H1 (cell line): ENCODE measurements at regions not wholly inside any gene's neighbourhood (a gene's known extent, or its start where the extent isn't known, plus 50 kb on each side); places are given as distances from the start of the nearest gene placed in this dataset.

Experiments
- EZH2 ChIP-seq: fragments of 200-600 bp; sonication (generic); IDR thresholded peaks from 2 replicates; pipeline ENCODE4 v1.7.1; 2012; ENCODE audit warnings: low read depth, mild to moderate bottlenecking, moderate library complexity, low read length, inconsistent platforms; ENCODE audit not compliant: severe bottlenecking
- NANOG ChIP-seq: IDR thresholded peaks from 2 replicates; pipeline ENCODE4 v1.6.1; 2011; ENCODE audit warnings: low read length, low read depth, mild to moderate bottlenecking, inconsistent platforms; ENCODE audit not compliant: insufficient read depth, poor library complexity, severe bottlenecking
- RAD21 ChIP-seq, 2 experiments: IDR thresholded peaks in 1 of 2; conservative IDR thresholded peaks in 1 of 2; 2 replicates each; pipeline ENCODE4 v1.6.1; 2011; ENCODE audit warnings: low read depth in 2 of 2, low read length in 2 of 2, improper control_type of control experiment in 1 of 2, inconsistent platforms in 1 of 2, mild to moderate bottlenecking in 1 of 2, moderate library complexity in 1 of 2
- RXRA ChIP-seq: IDR thresholded peaks from 2 replicates; pipeline ENCODE4 v1.6.1; 2011; ENCODE audit warnings: low read depth, mild to moderate bottlenecking, low read length, moderate library complexity; ENCODE audit not compliant: insufficient read depth
- TF ChIP-seq, protein P1 (sequence below): IDR thresholded peaks from 2 replicates; pipeline ENCODE4 v1.6.1; 2012; ENCODE audit warnings: inconsistent platforms
- TF ChIP-seq, protein P2 (sequence below): IDR thresholded peaks from 2 replicates; pipeline ENCODE4 v1.6.1; 2012; ENCODE audit warnings: inconsistent platforms

DNA sequence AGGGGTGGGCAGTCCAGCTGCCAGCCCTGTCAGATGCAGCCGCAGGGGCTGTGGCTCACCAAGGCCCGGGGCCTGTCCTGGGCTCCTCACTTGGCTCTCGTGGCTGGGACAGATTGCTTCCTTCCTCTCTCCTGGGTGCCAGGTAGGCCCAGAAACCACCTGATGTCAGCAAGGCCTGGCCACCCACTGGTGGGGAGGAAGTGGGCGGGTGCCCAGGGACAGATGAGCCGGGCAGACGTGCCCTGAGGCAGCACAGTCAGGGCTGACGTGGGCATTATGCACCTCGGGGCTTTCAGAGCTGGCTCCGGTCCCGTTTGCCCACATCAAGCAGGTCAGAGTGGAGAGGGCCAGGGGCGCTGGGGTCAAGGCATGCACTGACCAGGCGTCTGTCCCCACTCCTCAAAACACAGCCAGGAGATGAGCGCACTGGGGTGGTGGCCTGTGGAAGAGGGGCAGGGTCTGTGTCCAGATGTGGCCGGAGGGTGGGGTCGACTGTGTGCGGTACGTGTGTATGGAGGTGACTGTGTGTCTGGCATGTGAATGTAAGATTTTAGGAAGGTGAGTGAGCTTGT lies 133.2 kb upstream of the PTPN1 start (continued):
- TF ChIP-seq, protein P1, sequence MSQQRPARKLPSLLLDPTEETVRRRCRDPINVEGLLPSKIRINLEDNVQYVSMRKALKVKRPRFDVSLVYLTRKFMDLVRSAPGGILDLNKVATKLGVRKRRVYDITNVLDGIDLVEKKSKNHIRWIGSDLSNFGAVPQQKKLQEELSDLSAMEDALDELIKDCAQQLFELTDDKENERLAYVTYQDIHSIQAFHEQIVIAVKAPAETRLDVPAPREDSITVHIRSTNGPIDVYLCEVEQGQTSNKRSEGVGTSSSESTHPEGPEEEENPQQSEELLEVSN, result no peak
- TF ChIP-seq EZH2 (no peak), NANOG (no peak), RAD21 (IDR thresholded peaks at IDR 0.05 in 1 of 2, conservative IDR thresholded peaks at IDR 0.05 in 1 of 2; ENCODE audit: low read depth in 2 of 2, low read length in 2 of 2) (no peak), RXRA (no peak)
- TF ChIP-seq, protein P2, sequence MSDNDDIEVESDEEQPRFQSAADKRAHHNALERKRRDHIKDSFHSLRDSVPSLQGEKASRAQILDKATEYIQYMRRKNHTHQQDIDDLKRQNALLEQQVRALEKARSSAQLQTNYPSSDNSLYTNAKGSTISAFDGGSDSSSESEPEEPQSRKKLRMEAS, result no peak
- TF ChIP-seq, all 59 proteins: peak for 0
